ENCODE measurements at regions not wholly inside any gene's neighbourhood (a gene's known extent, or its start where the extent isn't known, plus 50 kb on each side); places are given as distances from the start of the nearest gene placed in this dataset.

- no peak for DNase-seq (ENCODE audit: low read depth)
Measured at GRCh38 chr6:169969372-169970099, 218.1 kb downstream of the ERMARD start.

- DNase-seq (ENCODE audit: low read depth), result no peak
Measured at GRCh38 chr6:169968541-169969270, 217.3 kb downstream of the ERMARD start.

GRCh38 chr6:169967687-169968086, 216.3 kb downstream of the ERMARD start:
- no peak for DNase-seq (ENCODE audit: low read depth)

- peak; percentile 57 for DNase-seq (ENCODE audit: low read depth)
Measured at GRCh38 chr6:169966312-169967181, 215.1 kb downstream of the ERMARD start.

GRCh38 chr6:169965657-169966311, 214.4 kb downstream of the ERMARD start:
- no peak for DNase-seq (ENCODE audit: low read depth)

GRCh38 chr6:169965239-169965638, 213.8 kb downstream of the ERMARD start:
- DNase-seq (ENCODE audit: low read depth), result no peak

GRCh38 chr6:169964486-169965180, 213.2 kb downstream of the ERMARD start:
- peak; percentile 32 for DNase-seq (ENCODE audit: low read depth)

GRCh38 chr6:169963581-169964297, 212.3 kb downstream of the ERMARD start:
- DNase-seq (ENCODE audit: low read depth), result no peak

- DNase-seq (ENCODE audit: low read depth), result no peak
Measured at GRCh38 chr6:169962604-169963469, 211.4 kb downstream of the ERMARD start.

- no peak for DNase-seq (ENCODE audit: low read depth)
Measured at GRCh38 chr6:169961772-169962561, 210.5 kb downstream of the ERMARD start.

GRCh38 chr6:169960886-169961611, 209.6 kb downstream of the ERMARD start:
- no peak for DNase-seq (ENCODE audit: low read depth)

GRCh38 chr6:169960521-169960885, 209.1 kb downstream of the ERMARD start:
- DNase-seq (ENCODE audit: low read depth), result no peak

GRCh38 chr6:169960003-169960344, 208.6 kb downstream of the ERMARD start:
- DNase-seq (ENCODE audit: low read depth), result no peak

GRCh38 chr6:169959136-169960002, 207.9 kb downstream of the ERMARD start:
- no peak for DNase-seq (ENCODE audit: low read depth)

- DNase-seq (ENCODE audit: low read depth), result no peak
Measured at GRCh38 chr6:169958510-169958909, 207.1 kb downstream of the ERMARD start.

- DNase-seq (ENCODE audit: low read depth), result no peak
Measured at GRCh38 chr6:169957351-169957963, 206.0 kb downstream of the ERMARD start.

GRCh38 chr6:169956580-169956979, 205.2 kb downstream of the ERMARD start:
- no peak for DNase-seq (ENCODE audit: low read depth)
